Heart left ventricle (tissue), 13 donors: ENCODE measurements at regions not wholly inside any gene's neighbourhood (a gene's known extent, or its start where the extent isn't known, plus 50 kb on each side); places are given as distances from the start of the nearest gene placed in this dataset.

Experiments used
- CTCF ChIP-seq, 12 donors: fragments of 200-600 bp; sonication (generic) in 4 of 12; IDR thresholded peaks; one replicate each; pipeline versions ENCODE4 v1.5.0 to v1.8.0; 2018 to 2022; ENCODE audit warnings: antibody characterized with exemption in 12 of 12, mild to moderate bottlenecking in 5 of 12
- POLR2A ChIP-seq, 2 donors: fragments of 450-650 bp; IDR thresholded peaks; one replicate each; pipeline ENCODE4 v1.6.1; 2017; ENCODE audit warnings: antibody characterized with exemption in 2 of 2, mild to moderate bottlenecking in 2 of 2, moderate library complexity in 2 of 2
- donor health status: ischemic (EF 13 %, LVEDD 7.1; RV severe dilation, severe dysfunction).
- donor health status: DM: no; HTN: yes; CAD: no.
- donor health status: DM: no; HTN: no; CAD: no.
- donor health status: ischemic (EF 25% LVEDD 6.9; RV normal size, moderate dysfunction).
- donor health status: ischemic (EF 25% LVEDD 5.7; RV mildly dilated, moderate dysfunction).
- donor health status: ischemic (EF 35%, LVEDD 5.7; RV mildly dilated, moderate dysfunction).
- donor health status: nonischemic (EF 11% LVEDD 7.7; RV severe dilation, severe dysfunction).
- donor health status: DM: yes; HTN: yes; CAD: no.
- donor health status: PGD.
- donor health status: ischemic (EF 29% LVEDD 5.4; RV normal size, mild dysfunction).
- donor health status: nonischemic (EF 23%, LVEDD 6.1; RV moderate dilation, normal function).

GRCh38 chr5:21168557-21168956 lies 1180.6 kb upstream of the CDH18 start:
- TF ChIP-seq CTCF (IDR thresholded peaks at IDR 0.05) (no peak), POLR2A (IDR thresholded peaks at IDR 0.05) (no peak)
